Lower lobe of right lung (tissue), 2 donors: ENCODE measurements at regions not wholly inside any gene's neighbourhood (a gene's known extent, or its start where the extent isn't known, plus 50 kb on each side); places are given as distances from the start of the nearest gene placed in this dataset.

Experiments
- ATAC-seq, 2 donors: fragments of 200-7000 bp; cut with Tn5 transposase; one replicate each; pipeline ENCODE4 v1.9.1; 2020 to 2022; ENCODE audit warnings: mild to moderate bottlenecking in 2 of 2, moderate library complexity in 2 of 2
- DNase-seq: peaks from one replicate; pipeline ENCODE4 v3.0.0-alpha.2; 2020
- H3K27ac ChIP-seq: fragments of 200-600 bp; one replicate; pipeline ENCODE4 v1.8.0; 2022
- H3K27me3 ChIP-seq: fragments of 200-600 bp; one replicate; pipeline ENCODE4 v1.8.0; 2022; ENCODE audit warnings: low read depth
- H3K36me3 ChIP-seq: fragments of 200-600 bp; one replicate; pipeline ENCODE4 v1.8.0; 2022; ENCODE audit warnings: mild to moderate bottlenecking
- H3K4me1 ChIP-seq: fragments of 200-600 bp; one replicate; pipeline ENCODE4 v1.8.0; 2022
- H3K4me3 ChIP-seq: fragments of 200-600 bp; one replicate; pipeline ENCODE4 v1.8.0; 2022; ENCODE audit warnings: mild to moderate bottlenecking
- H3K9me3 ChIP-seq: fragments of 200-600 bp; one replicate; pipeline ENCODE4 v1.8.0; 2022
- CTCF ChIP-seq: fragments of 200-600 bp; IDR thresholded peaks from one replicate; pipeline ENCODE4 v1.8.0; 2022; ENCODE audit warnings: antibody characterized with exemption, mild to moderate bottlenecking
- intact Hi-C: fragments of 100-400 bp; cut with DNase I; formaldehyde crosslinking; loops from one replicate; pipeline ENCODE4 v1.11.0; 2022
- donor health status: DM: no; HTN: yes; CAD: no; lungs with severe emphysema.

DNA sequence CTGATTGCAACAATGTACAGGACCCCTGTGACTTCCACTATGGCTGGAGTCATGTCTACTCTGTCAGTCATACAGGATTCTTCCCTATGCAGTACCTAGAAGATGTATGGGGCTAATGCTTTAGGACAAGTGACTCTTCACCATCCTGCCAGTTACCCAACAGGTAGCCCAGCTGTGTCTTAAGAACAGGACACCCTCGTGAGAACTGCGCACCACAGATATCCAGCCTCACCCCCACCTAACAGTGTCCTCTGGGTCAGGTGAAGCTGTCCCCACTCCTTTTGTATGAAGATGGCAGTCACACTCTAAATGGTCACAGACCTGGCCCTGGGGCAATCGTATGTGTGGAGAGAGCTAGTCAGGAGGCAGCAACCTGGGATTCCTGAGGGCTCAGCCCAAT, 191.6 kb downstream of the C6orf118 start:
- Histone ChIP-seq H3K27ac (no peak overlapping the region), H3K27me3 (no peaks in the 10 kb centered on the region), H3K9me3 (no peaks in the 10 kb centered on the region), H3K36me3 (no peaks in the 10 kb centered on the region), H3K4me3 (no peak overlapping the region), H3K4me1 (no peaks in the 10 kb centered on the region)
- ATAC-seq (peak in 1 of 2 donors; percentile 15), DNase-seq (no peak)
- no peak for TF ChIP-seq CTCF
- intact Hi-C loops: no loop called here

- no peaks in the 10 kb centered on the region for H3K9me3 ChIP-seq
- H3K27me3 ChIP-seq: no peaks in the 10 kb centered on the region
- intact Hi-C loops: no loop called here
- H3K4me3 ChIP-seq: no peak overlapping the region
- DNase-seq: no peak
- H3K4me1 ChIP-seq: no peaks in the 10 kb centered on the region
- no peak overlapping the region for H3K27ac ChIP-seq
- no peak for TF ChIP-seq CTCF
- ATAC-seq: no peak
- H3K36me3 ChIP-seq: no peaks in the 10 kb centered on the region
Measured at GRCh38 chr6:165117121-165117520, 192.3 kb downstream of the C6orf118 start.

DNA sequence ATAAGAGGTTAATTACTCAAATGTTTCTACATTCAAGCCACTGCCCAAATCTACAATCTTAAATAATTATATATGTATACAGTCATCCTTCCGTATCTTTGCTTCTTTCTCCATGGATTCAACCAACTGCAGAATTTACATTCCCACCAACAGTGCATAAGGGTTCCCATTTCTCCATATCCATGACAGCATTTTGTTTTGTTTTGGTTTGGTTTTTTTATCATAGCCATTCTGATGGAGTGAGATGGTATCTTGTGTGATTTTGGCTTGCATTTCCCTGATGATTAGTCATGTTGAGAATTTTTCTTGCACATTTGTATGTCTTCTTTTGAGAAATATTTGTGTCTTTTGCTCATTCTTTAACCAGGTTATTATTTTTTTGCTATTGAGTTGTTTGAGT, 198.5 kb downstream of the C6orf118 start:
- Histone ChIP-seq H3K9me3 (no peaks in the 10 kb centered on the region), H3K27ac (no peak overlapping the region), H3K4me3 (no peak overlapping the region), H3K27me3 (no peaks in the 10 kb centered on the region), H3K4me1 (no peaks in the 10 kb centered on the region), H3K36me3 (no peaks in the 10 kb centered on the region)
- DNase-seq (no peak), ATAC-seq (no peak)
- intact Hi-C loops: no loop called here
- no peak for TF ChIP-seq CTCF

DNA sequence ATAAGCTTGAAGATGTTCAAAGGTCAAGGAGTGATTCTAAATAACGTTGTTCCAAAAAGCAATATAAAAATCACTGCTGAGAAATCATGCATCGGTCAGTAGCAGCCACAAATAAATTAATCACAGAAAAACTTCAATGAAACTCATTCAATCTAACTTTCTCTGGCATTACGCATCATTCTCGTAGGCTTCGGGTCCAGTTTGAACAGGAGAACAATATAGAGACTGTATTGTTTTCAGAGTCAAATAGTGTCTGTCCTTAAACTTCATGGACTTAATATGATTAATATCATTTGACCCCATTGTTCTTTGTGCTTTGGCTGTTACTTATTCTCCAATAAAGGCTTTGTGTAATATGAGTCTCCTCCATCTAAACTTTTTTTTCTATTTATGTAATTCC, 200.4 kb downstream of the C6orf118 start:
- H3K27ac ChIP-seq: no peak overlapping the region
- no peaks in the 10 kb centered on the region for H3K4me1 ChIP-seq
- no peaks in the 10 kb centered on the region for H3K36me3 ChIP-seq
- no peak for TF ChIP-seq CTCF
- H3K4me3 ChIP-seq: no peak overlapping the region
- no peaks in the 10 kb centered on the region for H3K27me3 ChIP-seq
- no peak for DNase-seq
- no peak for ATAC-seq
- H3K9me3 ChIP-seq: no peaks in the 10 kb centered on the region
- intact Hi-C loops: no loop called here

DNA sequence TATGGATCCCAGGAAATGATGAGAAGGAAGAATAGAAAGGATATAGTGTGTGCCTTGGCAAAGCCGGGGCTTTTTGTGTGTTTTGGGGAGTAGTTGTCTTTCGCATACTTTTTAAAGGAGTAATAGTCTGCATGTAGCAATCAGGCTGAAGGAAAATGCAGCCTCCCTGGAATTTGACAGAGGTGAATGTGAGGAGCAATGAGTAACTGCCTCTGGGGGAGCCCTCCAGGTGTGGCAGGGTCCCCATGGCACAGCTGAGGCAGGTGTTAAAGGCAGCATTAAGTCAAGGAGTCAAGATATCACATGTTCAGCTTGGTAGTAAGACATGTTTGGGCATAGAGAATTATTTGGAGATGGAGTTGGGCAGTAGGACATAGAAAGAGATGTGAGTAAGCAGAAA, 203.1 kb downstream of the C6orf118 start:
- ATAC-seq: no peak

More for the DNA sequence above, 203.1 kb downstream of the C6orf118 start:
- intact Hi-C loops: no loop called here
- H3K4me3 ChIP-seq: no peak overlapping the region
- H3K36me3 ChIP-seq: no peaks in the 10 kb centered on the region
- H3K4me1 ChIP-seq: no peaks in the 10 kb centered on the region
- no peaks in the 10 kb centered on the region for H3K27me3 ChIP-seq
- TF ChIP-seq CTCF: no peak
- no peaks in the 10 kb centered on the region for H3K9me3 ChIP-seq
- DNase-seq: no peak
- H3K27ac ChIP-seq: no peak overlapping the region
